Mammary epithelial cell (primary cell): ENCODE measurements at regions not wholly inside any gene's neighbourhood (a gene's known extent, or its start where the extent isn't known, plus 50 kb on each side); places are given as distances from the start of the nearest gene placed in this dataset.

Source experiments
- CTCF ChIP-seq, 2 donors: IDR thresholded peaks in 1 of 2; conservative IDR thresholded peaks in 1 of 2; 2 replicates each; pipeline ENCODE4 v1.5.1; 2011 to 2012; ENCODE audit warnings: inconsistent platforms in 2 of 2, low read length in 2 of 2, mild to moderate bottlenecking in 2 of 2, control low read depth in 1 of 2, low read depth in 1 of 2; ENCODE audit not compliant: insufficient read depth in 1 of 2; ENCODE audit errors: extremely low read depth in 1 of 2
- EZH2 ChIP-seq: IDR thresholded peaks from 2 replicates; pipeline ENCODE4 v1.6.1; 2012; ENCODE audit warnings: low read length, inconsistent platforms, borderline replicate concordance

- TF ChIP-seq CTCF (conservative IDR thresholded peaks at IDR 0.05 in 1 of 2, IDR thresholded peaks at IDR 0.05 in 1 of 2; ENCODE audit: extremely low read depth in 1 of 2, insufficient read depth in 1 of 2, low read depth in 1 of 2, low read length in 2 of 2): no peak
- TF ChIP-seq EZH2: no peak
Measured at GRCh38 chr10:55551603-55552002, 750.6 kb upstream of the PCDH15 start.
